ENCODE measurements at regions not wholly inside any gene's neighbourhood (a gene's known extent, or its start where the extent isn't known, plus 50 kb on each side); places are given as distances from the start of the nearest gene placed in this dataset.

DNA sequence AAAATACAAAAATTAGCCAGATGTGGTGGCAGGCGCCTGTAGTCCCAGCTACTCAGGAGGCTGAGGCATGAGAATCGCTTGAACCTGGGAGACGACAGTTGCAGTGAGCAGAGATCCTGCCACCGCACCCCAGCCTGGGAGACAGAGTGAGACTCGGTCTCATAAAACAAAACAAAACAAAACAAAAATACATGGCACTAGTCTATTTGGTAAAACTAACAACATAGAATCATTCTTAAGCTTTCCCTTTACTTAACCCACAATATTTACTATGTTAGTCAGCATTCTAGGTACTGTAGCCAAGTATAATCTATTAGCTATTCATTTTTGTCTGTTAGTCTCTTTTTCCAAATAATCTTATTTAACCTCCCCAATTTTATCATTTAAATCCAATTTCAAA lies 1482.8 kb downstream of the SLITRK5 start:
- TF ChIP-seq POLR2A (IDR thresholded peaks at IDR 0.05) (no peak), EP300 (IDR thresholded peaks at IDR 0.05; ENCODE audit: low read depth) (no peak)
- TF ChIP-seq, protein P1, sequence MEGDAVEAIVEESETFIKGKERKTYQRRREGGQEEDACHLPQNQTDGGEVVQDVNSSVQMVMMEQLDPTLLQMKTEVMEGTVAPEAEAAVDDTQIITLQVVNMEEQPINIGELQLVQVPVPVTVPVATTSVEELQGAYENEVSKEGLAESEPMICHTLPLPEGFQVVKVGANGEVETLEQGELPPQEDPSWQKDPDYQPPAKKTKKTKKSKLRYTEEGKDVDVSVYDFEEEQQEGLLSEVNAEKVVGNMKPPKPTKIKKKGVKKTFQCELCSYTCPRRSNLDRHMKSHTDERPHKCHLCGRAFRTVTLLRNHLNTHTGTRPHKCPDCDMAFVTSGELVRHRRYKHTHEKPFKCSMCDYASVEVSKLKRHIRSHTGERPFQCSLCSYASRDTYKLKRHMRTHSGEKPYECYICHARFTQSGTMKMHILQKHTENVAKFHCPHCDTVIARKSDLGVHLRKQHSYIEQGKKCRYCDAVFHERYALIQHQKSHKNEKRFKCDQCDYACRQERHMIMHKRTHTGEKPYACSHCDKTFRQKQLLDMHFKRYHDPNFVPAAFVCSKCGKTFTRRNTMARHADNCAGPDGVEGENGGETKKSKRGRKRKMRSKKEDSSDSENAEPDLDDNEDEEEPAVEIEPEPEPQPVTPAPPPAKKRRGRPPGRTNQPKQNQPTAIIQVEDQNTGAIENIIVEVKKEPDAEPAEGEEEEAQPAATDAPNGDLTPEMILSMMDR (IDR thresholded peaks at IDR 0.05): no peak
